ENCODE measurements at regions not wholly inside any gene's neighbourhood (a gene's known extent, or its start where the extent isn't known, plus 50 kb on each side); places are given as distances from the start of the nearest gene placed in this dataset.

DNA sequence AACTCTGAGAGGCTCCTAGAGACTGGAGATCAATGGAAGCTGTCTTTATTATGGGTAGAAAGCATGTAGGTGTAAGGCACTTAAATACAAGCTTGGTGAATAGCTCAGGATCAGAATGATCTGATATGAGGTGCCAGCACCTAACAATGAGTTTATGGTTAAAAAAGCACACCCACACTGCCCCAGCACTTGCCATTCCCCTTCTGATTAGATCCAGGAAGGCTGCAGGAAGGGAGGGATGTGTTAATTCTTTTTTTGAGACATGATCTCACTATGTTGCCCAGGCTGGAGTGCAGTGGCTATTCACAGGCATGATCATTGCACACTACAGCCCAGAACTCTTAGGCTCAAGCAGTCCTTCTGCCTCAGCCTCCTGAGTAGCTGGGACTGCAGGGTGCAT lies 71.8 kb upstream of the IVNS1ABP start:
- TF ChIP-seq EZH2 (IDR thresholded peaks at IDR 0.05; ENCODE audit: borderline replicate concordance, low read length) (no peak), CTCF (IDR thresholded peaks at IDR 0.05; ENCODE audit: low read length) (no peak)
